SK-N-DZ (cell line): ENCODE measurements at regions not wholly inside any gene's neighbourhood (a gene's known extent, or its start where the extent isn't known, plus 50 kb on each side); places are given as distances from the start of the nearest gene placed in this dataset.

Source experiments
- DNase-seq: peaks from one replicate; pipeline ENCODE4 v3.0.0-alpha.2; 2015; ENCODE audit warnings: low spot score

DNA sequence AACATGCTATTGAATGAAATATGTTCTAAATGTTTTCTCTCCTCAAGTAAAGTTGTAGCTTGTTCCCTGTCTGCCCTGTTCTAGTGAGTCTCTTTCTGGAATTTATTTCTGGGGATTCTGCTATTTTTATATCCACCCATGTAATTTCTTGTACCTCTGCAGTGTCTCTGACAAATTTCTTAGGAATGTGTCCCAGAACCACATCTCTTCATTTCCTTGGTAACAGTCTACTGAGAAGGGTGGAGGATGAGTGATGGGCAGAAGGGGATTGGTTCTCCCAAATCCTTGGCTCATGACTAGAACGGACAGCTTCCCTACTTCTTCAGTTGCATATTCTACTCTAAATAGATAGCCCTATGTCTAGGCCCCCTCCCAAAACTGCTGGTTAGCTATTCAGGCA, 490.6 kb upstream of the LINC00305 start:
- no peak for DNase-seq

DNA sequence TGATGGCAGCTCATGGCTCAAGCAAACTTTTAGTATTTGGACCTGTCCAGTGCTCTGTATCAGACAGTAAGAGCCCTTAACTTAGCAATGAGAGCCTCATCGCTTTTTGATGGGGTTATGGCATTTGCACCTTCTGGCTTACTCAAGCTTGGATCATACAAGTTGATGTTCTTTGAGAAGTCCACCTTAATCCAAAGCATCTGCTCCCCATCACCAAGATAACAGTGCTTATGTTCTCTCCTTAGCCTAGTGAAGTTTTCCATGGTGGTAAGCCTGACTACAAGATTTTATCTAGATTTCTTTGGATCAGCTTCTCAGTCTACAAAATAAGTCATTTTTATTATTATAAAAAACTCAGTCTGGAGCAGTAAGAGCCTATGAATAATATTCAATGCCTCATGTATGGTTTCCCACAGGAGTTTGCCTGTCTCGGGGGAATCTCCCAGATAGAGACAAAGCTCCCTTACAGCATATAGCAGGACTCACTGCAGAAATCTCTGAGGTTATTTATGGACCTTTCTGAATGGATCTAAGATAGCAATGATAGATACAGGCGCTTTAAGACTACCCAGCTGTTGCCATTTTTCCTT, 472.2 kb upstream of the LINC00305 start:
- DNase-seq = peak; percentile 20

DNA sequence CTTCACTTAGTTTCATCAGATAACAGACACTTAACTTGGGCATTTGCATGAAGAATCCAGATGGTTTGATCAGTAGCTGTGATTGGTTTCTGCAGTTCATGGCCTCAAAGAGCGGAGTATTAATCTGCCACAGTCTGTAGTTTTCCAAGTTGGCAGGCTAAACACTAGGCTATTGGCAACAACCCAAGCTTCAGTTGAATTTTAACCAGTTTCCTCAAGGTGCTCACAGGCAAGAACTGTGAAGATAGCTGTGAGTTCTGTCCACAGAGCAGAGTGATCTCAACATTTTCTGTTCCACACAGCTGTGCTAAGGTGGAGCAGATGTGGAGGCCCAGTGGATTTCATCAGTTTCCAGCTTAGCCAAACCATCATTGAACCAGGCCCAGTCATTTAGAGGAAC, 469.5 kb upstream of the LINC00305 start:
- DNase-seq = peak; percentile 16

DNA sequence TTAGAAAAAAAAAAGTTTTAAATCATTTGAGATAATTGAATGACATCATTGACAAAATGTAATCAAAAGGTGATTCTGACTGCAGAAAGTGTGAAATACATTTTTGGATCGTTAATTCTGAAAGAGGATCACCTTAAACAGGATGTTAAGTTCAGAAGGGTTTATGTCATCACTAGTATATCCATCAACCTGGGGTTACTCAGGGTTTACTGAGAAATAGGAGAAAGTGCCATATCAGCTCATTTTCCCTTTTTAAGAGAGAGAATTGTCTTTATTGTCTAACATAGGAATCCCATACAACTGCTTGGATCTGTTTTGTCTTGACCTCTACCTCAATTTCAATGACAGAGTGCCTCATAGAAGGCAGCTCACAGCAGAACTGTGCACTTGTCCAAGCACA, 466.1 kb upstream of the LINC00305 start:
- DNase-seq = no peak

GRCh38 chr18:64614446-64614845, 465.6 kb upstream of the LINC00305 start:
- DNase-seq = no peak

- no peak for DNase-seq
These were observed 443.4 kb upstream of the LINC00305 start for GRCh38 chr18:64592246-64592645.

DNA sequence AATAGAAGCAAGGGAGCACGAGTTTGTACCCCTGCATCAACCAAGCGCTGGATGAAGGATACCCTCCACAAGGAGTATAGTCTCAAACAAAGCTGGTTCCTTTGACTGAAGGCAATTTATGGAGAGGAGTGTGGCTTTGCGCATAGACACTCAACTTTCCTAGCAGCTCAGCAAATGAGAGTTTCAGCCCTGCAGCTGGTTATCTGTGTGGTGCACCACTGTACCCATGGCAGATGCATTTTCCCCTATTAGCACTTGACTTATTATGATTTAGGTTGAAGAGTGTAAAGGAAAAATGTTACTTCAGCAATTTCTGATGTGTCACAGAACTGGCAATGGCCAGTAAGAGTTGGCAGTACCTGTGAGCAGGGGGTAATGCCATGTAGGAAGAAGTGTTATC, 440.1 kb upstream of the LINC00305 start:
- no peak for DNase-seq

DNA sequence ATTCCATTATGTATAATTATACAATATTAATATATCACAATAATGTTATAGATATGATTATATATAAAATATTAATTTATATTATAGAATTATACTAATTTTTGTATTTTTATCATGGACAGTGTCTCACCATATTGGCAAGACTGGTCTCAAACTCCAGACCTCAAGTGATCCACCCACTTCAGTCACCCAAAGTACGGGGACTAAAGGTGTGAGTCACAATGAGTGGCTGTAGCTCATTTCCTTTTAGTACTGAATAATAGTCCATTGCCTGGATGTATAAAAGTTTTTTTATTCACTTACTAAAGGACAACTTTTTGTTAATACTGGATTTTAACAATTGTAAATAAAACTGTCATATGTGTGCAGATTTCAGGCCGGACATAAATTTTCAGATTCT, 417.6 kb upstream of the LINC00305 start:
- DNase-seq = no peak

- no peak for DNase-seq
These were observed 413.8 kb upstream of the LINC00305 start for GRCh38 chr18:64562651-64563050.

GRCh38 chr18:64546451-64546850, 397.6 kb upstream of the LINC00305 start:
- DNase-seq = no peak

- no peak for DNase-seq
These were observed 391.0 kb upstream of the LINC00305 start for GRCh38 chr18:64539847-64540246.

DNA sequence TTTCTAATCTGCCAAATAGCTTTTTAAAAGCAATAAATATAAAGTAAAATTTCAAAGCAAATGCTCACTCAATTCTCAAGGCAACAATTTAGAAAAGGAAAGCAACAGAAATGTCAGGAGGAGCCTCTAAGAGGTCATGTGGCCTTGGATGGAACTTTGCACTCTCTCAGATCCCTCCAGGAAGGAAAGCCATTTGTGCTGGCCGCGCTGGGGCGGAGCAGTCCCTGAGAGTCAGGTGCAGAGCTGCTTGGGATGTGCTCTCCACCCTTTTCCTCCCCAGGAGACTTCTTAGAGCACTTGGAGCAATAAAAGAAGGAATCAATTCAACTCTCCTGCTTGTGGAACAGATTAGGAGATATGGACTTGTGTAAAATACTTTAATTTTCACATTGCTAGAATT, 379.8 kb upstream of the LINC00305 start:
- no peak for DNase-seq

GRCh38 chr18:64519201-64519600, 370.3 kb upstream of the LINC00305 start:
- DNase-seq = peak; percentile 8

DNA sequence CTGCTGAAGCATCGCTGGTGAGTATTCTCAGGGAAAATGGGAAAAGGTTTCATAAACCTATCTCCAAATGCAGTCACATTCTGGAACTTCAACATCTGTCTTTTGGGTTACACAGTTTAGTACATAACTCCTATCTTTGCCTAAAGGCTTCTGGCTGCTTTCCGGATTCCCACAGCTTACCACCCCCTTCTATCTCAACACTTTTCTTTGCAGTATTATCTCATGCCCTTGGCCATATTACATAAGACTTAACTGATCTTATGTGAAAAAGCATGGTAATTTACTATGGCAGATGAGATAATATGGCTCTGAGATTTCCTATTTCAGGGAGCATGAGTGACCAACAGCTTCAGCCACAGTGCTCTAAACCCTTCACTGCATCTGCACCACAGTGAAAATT, 369.3 kb upstream of the LINC00305 start:
- DNase-seq = no peak

GRCh38 chr18:64513401-64513800, 364.5 kb upstream of the LINC00305 start:
- DNase-seq = no peak

DNA sequence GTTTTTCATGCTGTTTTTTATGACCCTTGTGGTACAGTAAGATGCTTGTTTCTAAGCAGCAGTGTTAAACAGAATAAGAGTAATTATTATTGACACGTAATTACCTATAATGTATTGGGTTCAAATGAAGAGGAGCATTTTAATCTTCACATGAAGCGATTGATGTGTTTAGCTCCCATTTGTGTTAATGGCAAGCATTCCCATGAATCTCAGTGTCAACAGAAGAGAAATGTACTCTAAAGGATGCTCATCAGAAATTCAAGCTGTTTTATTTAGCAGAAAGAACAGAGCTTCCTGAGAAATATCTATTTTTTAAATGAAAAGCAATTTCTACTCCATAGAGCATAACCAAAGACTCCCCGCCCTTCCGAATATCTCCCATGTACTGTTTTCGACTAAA, 341.3 kb upstream of the LINC00305 start:
- DNase-seq = no peak

DNA sequence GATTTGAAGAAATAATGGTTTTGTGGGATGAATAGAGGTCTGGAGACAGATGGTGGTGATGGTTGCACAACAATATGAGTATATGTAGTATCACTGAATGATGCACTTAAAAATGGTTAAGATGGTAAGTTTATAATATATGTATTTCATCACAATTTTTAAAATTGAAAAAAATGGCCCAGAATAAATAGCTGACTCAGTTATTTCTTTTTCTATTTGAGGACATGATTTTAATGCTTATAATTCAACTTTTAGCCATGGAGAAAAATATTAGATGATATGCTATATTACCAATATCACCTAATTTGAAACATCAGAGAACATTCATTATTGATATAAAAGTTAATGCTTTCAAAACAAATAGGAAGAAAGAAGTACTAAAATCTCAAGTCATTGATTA, 339.8 kb upstream of the LINC00305 start:
- DNase-seq = no peak

GRCh38 chr18:64474773-64475172, 325.9 kb upstream of the LINC00305 start:
- peak; percentile 46 for DNase-seq

DNA sequence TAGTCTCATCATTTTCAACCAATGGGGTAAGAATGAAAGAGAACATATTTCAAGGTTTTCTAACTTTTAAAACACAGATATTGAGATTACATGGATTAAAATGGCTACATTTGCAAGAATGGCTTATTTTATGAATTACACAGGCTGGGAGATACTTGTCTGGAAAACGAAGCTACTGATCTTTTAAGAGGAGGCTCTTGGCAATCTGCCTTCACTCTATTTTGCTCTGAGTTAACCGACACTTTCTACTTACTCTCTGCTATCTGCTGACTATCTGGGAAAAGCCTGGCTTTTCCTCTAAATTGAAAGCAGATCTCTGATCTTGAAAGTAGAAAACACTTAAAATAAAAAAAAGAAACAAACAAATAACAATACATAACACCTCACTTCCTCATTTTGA, 325.4 kb upstream of the LINC00305 start:
- DNase-seq = peak; percentile 5

GRCh38 chr18:64449434-64449833, 300.5 kb upstream of the LINC00305 start:
- DNase-seq = no peak

- DNase-seq = no peak
These were observed 295.9 kb upstream of the LINC00305 start for GRCh38 chr18:64444819-64445218.

DNA sequence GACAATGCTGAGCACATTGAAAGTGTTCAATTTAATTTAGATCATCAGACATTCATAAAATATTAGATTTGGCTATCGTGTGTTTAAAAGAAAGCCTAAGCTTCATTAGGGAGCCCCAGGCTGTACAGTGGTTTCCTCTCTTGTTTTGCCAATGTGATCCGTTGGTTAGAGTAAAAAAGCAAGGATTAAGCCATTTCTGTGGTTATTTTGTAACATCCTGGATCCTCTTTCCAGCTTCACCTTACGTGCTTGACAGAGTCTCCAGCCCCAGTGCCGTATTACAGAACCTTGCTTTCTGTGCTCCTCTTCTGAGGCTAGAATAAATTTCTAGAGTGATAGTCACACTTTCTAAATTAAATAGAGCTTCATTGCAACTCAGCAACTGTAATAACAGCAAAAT, 289.3 kb upstream of the LINC00305 start:
- no peak for DNase-seq

DNA sequence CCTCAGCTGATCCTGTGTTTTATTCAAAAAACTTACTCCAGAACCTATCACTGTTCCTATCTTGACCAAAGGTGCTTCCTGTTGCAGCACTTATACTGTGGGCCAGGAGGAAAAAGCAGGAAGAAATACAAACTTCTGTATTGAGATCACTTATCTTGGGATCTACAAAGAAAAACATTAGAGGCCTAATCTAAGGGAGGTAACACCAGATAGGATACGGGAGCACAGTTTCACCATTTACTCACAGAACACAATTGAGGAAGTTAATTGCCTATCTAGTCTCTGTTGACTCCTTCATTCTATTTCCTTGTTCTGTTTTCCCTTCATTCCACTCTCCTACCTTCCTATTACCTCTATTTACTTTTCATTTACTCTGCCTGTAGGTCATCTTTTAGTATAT, 287.2 kb upstream of the LINC00305 start:
- no peak for DNase-seq

DNA sequence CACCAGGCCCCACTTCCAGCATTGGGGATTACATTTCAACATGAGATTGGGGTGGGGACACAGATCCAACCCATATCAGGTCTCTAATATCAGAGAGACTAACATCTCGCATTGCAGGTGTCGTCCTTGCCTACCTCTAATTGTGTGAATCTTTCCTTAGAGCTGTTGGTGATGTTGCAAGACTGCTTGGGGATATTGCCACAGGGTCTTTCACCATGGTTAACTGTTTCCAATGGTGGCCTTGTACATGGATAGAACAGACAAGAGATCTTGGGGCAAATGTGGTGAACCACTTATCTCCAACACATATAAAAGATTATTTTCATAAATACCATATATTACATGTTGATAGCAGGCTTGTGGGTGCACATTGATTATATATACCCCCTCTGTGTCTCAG, 270.3 kb upstream of the LINC00305 start:
- no peak for DNase-seq
